Stimulated activated CD8-positive, alpha-beta memory T cell treated with anti-CD3 and anti-CD28 coated beads, Interleukin-15, amount 100 ng/mL, for 24 hours (primary cell): ENCODE measurements at regions not wholly inside any gene's neighbourhood (a gene's known extent, or its start where the extent isn't known, plus 50 kb on each side); places are given as distances from the start of the nearest gene placed in this dataset.

ENCODE experiments used
- DNase-seq: peaks from one replicate; pipeline ENCODE4 v3.0.0-alpha.2; 2020; ENCODE audit warnings: low read depth

DNA sequence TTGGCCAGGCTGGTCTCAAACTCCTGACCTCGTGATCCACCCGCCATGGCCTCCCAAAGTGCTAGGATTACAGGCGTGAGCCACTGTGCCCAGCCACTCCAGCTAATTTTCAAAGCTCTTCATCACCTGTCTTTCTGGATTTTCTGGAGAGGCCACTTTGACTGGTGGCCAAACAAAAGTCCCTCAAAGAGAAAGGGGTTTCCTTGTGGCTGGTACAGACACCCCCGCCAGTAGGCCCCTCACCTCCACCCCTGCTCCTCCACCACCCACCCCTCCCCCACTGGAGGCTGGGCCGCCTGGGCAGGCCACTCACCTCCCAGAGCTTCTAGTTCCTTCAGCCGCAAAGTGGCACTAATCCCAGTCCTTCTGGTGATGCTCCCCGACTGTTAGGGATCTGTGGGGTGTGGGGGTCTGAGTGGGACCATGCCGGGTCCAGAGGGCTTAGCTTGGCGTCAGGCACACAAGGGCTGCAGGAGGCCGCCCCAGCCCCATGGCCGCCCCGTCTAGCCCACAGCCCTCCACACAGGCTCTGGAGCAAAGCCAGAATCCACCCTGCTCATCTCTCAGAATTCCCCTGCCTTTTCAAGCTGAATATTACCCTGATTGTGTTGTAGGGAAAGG lies 182.0 kb upstream of the IER5L start:
- no peak for DNase-seq

GRCh38 chr9:129359162-129359811 lies 181.2 kb upstream of the IER5L start:
- no peak for DNase-seq

DNA sequence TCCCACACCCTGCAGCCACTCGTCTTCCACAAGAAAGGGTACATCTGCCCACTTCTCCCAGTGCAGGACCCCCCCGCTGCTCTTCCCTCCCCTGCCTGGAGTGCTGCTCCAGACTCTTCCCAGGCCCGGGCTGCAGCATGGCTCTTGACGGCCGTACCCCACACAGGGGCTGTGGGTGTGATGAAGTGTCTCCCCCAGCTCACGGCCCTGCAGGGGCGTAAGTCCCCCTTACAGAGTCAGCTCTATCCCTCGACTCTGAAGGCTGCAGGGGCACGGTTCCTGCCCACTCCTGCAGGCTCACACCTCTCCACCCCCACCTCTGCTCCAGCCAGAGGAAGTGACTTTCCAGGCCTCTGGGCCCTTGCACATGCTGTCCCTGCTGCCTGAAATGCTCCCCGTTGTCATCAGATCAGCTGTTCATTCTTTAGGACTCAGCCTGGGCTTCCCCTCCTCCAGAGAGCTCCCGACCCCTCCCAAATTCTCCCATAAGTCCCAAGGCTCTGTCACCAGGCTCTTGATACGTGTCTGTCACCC lies 180.6 kb upstream of the IER5L start:
- no peak for DNase-seq

DNA sequence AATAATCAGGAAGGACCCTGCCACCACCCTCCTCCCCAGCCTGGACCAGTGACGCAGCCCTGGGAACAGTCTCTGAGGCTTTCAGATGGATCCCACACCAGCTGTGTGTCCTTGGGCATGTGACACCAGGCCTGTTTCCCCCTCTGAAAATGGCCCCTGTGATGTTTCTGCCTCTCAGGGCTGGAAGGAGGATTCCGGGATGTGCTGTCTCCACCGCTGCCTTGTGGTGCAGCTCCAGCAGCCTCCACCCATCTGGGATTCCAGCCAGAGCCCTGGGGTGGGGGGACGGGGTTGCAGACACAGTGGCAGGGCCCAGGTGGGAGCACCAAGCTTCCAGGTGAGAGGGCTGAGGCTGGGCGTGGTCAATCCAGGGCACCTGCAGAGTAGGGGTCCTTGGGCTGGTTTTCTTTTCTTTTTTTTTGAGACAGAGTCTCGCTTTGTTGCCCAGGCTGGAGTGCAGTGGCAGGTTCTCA lies 179.7 kb upstream of the IER5L start:
- no peak for DNase-seq

- no peak for DNase-seq
Measured at GRCh38 chr9:129356871-129357772, 179.1 kb upstream of the IER5L start.

- DNase-seq: no peak
Measured at GRCh38 chr9:129355631-129356030, 177.6 kb upstream of the IER5L start.

GRCh38 chr9:129354498-129354897 lies 176.4 kb upstream of the IER5L start:
- no peak for DNase-seq

DNA sequence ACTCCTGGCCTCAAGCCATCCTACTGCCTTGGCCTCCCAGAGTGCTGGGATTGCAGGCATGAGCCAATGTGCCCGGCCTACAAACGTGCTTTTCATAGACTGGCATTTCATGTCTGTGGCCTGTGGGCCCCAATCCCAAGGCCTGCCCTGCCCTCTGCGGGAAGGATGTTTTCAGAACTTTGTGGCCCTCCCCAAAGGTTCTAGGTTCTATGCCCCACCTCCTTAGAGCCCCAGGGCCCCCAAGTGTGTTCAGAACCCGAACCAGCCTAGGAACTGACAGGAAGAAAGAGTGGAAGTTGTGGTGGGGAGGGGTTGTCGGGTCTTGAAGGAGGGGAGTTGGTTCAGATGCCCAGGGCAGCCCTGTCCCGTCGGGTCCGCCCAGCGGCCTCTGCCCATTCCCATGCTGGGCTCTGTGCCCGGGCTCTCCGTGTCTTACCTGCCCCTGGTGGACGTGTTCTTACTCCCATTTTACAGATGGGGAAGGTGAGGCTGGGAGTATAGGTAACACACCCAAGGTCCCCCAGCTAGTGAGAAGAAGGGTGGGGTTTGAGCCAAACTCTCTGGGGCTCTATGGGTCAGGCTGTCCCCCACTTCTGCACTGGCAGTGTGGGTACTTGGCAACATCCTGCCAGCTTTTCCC lies 175.8 kb upstream of the IER5L start:
- DNase-seq: no peak

DNA sequence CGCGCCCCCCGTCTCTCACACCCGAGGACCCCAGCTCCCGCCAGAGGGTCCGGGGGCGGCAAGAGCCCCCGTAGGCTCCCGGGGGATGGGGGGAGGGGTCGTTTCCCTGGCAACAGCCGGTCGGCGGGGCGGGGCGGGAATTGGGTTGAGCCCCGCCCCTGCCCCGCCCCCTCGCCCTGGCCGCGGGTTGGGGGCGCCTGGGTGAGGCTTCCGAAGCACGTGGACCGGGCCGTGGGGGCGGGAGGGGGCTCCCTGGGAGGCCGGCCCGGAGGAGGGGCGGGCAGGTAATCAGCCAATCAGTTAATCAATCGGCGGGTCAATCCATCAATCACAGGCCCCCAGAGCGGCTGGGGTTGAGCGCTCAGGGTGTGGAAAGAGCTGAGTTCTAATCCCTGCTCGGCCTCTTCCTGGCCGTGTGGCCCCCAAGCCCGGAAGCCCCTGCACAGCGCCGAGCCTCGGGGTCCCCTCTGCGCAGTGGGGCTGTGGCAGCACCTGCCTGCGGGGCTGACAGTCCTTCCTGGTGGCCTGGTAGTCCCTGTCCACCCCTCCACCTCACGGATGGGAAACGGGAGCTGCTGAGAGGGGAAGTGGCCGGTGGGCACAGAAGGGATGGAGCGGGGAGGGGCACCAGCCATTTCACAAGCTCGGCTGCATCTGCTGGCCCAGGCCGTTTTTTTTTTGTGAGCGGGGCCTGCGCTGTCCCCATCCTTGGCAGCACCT lies 174.2 kb upstream of the IER5L start:
- DNase-seq: no peak

DNA sequence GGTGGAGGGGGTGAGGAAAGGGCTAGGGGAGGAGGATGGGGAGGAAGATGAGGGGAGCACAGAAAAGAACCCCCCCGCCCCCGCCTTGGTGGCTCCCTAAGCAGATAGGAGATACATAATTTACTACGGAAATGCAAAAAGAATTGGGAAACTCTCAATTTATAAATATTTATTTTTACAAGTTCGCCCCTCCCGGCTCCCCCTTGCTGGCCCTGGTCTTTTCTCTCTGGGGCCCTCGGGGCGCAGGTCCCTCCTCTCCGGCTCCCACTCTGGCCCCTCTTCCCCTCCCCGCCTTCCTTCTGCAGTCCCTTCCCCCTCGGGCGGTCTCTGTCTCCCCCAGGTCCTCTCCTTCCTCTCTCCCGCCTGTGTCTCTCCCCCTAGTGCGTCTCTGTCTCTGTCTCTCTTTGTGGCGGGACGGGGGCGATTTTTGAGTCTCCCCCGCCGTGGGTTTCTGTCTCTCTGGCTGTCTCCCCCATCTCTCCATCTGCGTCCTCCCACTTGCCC lies 173.6 kb upstream of the IER5L start:
- DNase-seq: no peak

GRCh38 chr9:129351058-129351641 lies 173.1 kb upstream of the IER5L start:
- DNase-seq: no peak

- no peak for DNase-seq
Measured at GRCh38 chr9:129350143-129350935, 172.3 kb upstream of the IER5L start.

- no peak for DNase-seq
Measured at GRCh38 chr9:129349665-129349947, 171.5 kb upstream of the IER5L start.

- no peak for DNase-seq
Measured at GRCh38 chr9:129348890-129349664, 171.0 kb upstream of the IER5L start.

- no peak for DNase-seq
Measured at GRCh38 chr9:129347316-129348120, 169.5 kb upstream of the IER5L start.

GRCh38 chr9:129346046-129346445 lies 168.0 kb upstream of the IER5L start:
- DNase-seq: no peak

GRCh38 chr9:129344641-129345495 lies 166.8 kb upstream of the IER5L start:
- DNase-seq: no peak
